ENCODE measurements at regions not wholly inside any gene's neighbourhood (a gene's known extent, or its start where the extent isn't known, plus 50 kb on each side); places are given as distances from the start of the nearest gene placed in this dataset.

DNA sequence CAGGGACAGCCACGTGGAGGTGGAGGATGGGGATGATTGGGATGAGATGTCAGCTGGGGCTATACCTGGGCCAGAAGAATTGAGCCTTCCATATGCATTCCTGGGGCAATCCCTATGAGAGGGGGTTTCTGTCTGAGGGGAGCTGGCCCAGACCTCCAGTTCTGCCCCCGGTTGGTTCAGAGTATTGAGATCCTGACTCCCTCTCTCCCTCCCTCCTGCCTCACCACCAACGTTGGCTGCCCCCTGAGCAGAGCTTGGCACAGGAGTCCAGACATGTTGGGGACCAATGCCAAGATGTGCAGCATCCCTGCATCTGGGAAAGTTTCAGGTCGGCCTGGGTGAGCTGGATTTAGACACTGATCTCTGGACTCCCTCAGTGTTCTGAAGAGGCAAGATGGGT is 575.2 kb upstream of the MKI67 start:
- Mint-ChIP-seq H3K27ac (no peak overlapping the region), H3K4me3 (no peak overlapping the region), H3K9me3 (no peaks in the 10 kb centered on the region), H3K27me3 (peaks cover 21% of the 10 kb centered on the region), H3K36me3 (no peaks in the 10 kb centered on the region), H3K4me1 (ENCODE audit: unreplicated experiment) (peaks cover 12% of the 10 kb centered on the region)
- TF ChIP-seq, protein P1, sequence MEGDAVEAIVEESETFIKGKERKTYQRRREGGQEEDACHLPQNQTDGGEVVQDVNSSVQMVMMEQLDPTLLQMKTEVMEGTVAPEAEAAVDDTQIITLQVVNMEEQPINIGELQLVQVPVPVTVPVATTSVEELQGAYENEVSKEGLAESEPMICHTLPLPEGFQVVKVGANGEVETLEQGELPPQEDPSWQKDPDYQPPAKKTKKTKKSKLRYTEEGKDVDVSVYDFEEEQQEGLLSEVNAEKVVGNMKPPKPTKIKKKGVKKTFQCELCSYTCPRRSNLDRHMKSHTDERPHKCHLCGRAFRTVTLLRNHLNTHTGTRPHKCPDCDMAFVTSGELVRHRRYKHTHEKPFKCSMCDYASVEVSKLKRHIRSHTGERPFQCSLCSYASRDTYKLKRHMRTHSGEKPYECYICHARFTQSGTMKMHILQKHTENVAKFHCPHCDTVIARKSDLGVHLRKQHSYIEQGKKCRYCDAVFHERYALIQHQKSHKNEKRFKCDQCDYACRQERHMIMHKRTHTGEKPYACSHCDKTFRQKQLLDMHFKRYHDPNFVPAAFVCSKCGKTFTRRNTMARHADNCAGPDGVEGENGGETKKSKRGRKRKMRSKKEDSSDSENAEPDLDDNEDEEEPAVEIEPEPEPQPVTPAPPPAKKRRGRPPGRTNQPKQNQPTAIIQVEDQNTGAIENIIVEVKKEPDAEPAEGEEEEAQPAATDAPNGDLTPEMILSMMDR (conservative IDR thresholded peaks at IDR 0.05): no peak
- no peak for DNase-seq (ENCODE audit: extremely low spot score, unreplicated experiment)

GRCh38 chr10:128701837-128702236 is 575.6 kb upstream of the MKI67 start:
- Mint-ChIP-seq H3K27me3 (peaks cover 19% of the 10 kb centered on the region), H3K4me3 (no peak overlapping the region), H3K9me3 (no peaks in the 10 kb centered on the region), H3K4me1 (ENCODE audit: unreplicated experiment) (peaks cover 10% of the 10 kb centered on the region), H3K36me3 (no peaks in the 10 kb centered on the region), H3K27ac (no peak overlapping the region)
- TF ChIP-seq, protein P1 (conservative IDR thresholded peaks at IDR 0.05): no peak
- no peak for DNase-seq (ENCODE audit: extremely low spot score, unreplicated experiment)

DNA sequence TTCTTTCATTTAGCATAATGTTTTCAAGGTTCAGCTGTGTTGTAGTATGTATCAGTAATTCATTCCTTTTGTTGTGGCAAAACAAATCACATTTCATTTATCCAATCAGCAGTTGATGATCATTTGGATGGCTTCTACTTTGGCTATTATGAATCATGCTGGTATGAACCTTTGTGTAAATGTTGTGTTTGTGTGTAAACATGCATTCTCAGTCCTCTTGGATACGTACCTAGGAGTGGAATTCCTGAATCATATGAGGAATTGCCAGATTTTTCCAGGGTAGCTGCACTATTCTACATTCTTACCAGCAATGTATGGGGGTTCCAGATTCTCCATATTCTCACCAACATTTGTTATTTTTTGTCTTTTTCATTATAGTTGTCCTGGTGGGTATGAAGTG is 578.5 kb upstream of the MKI67 start:
- DNase-seq (ENCODE audit: extremely low spot score, unreplicated experiment): no peak
- H3K27me3 Mint-ChIP-seq: peaks cover 23% of the 10 kb centered on the region
- TF ChIP-seq, protein P1 (conservative IDR thresholded peaks at IDR 0.05): no peak
- H3K36me3 Mint-ChIP-seq: no peaks in the 10 kb centered on the region
- H3K4me1 Mint-ChIP-seq (ENCODE audit: unreplicated experiment): peaks cover 15% of the 10 kb centered on the region
- H3K4me3 Mint-ChIP-seq: no peak overlapping the region
- H3K27ac Mint-ChIP-seq: no peak overlapping the region
- H3K9me3 Mint-ChIP-seq: no peaks in the 10 kb centered on the region

GRCh38 chr10:128708182-128708581 is 582.0 kb upstream of the MKI67 start:
- Mint-ChIP-seq H3K27ac (no peak overlapping the region), H3K36me3 (no peaks in the 10 kb centered on the region), H3K27me3 (peaks cover 18% of the 10 kb centered on the region), H3K4me3 (no peak overlapping the region), H3K4me1 (ENCODE audit: unreplicated experiment) (peaks cover 9% of the 10 kb centered on the region), H3K9me3 (no peaks in the 10 kb centered on the region)
- TF ChIP-seq, protein P1 (conservative IDR thresholded peaks at IDR 0.05): no peak
- DNase-seq (ENCODE audit: extremely low spot score, unreplicated experiment): no peak

DNA sequence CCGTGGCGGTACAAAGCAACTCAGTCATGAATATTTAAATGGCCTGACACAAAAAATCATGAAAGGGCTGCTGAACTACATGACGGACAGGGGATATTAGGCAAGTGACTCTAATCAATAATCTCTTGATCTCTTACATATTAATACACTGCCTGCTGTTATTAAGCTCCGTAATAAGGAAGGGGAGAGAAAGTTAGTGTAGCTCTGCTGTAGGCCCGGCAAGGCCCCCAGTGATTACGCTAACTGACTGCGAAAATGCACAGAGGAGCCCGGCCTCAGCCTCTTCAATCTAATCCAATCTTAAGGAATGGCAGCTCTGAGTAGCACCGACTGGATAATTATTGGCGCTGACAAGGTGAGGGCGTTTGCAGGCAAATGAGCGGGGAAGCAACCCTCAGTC is 583.5 kb upstream of the MKI67 start:
- Mint-ChIP-seq H3K36me3 (no peaks in the 10 kb centered on the region), H3K4me3 (peak overlapping the region; percentile 47), H3K27ac (no peak overlapping the region), H3K9me3 (no peaks in the 10 kb centered on the region), H3K4me1 (ENCODE audit: unreplicated experiment) (peaks cover 21% of the 10 kb centered on the region), H3K27me3 (peaks cover 13% of the 10 kb centered on the region)
- TF ChIP-seq, protein P1 (conservative IDR thresholded peaks at IDR 0.05): no peak
- DNase-seq (ENCODE audit: extremely low spot score, unreplicated experiment): no peak

Data from type B pancreatic cell (in vitro differentiated cells).